Thoracic aorta (tissue), 2 donors: ENCODE measurements at regions not wholly inside any gene's neighbourhood (a gene's known extent, or its start where the extent isn't known, plus 50 kb on each side); places are given as distances from the start of the nearest gene placed in this dataset.

Source experiments
- ATAC-seq: fragments of 150-250 bp; one replicate; pipeline ENCODE4 v1.8.0; 2017; ENCODE audit warnings: low read depth; ENCODE audit not compliant: insufficient number of reproducible peaks, low FRiP score
- DNase-seq: peaks from one replicate; pipeline ENCODE4 v3.0.0-alpha.2; 2020; ENCODE audit warnings: low spot score
- H3K27ac ChIP-seq, 2 donors: fragments of 200-600 bp; sonication (generic); 1 replicate in 1 of 2; 2 replicates in 1 of 2; pipeline ENCODE4 v1.5.1; 2016; ENCODE audit warnings: mild to moderate bottlenecking in 2 of 2, moderate library complexity in 2 of 2
- H3K27me3 ChIP-seq: fragments of 200-600 bp; sonication (generic); replicated peaks from 2 replicates; pipeline ENCODE4 v1.6.0; 2016; ENCODE audit warnings: mild to moderate bottlenecking; ENCODE audit not compliant: insufficient read depth
- H3K36me3 ChIP-seq: fragments of 200-600 bp; sonication (generic); one replicate; pipeline ENCODE4 v1.5.1; 2016
- H3K4me1 ChIP-seq, 2 donors: fragments of 200-600 bp; sonication (generic); 1 replicate in 1 of 2; 2 replicates in 1 of 2; pipeline versions ENCODE4 v1.5.1 to v1.6.0; 2016; ENCODE audit warnings: low read depth in 2 of 2, mild to moderate bottlenecking in 1 of 2; ENCODE audit not compliant: control insufficient read depth in 1 of 2
- H3K4me3 ChIP-seq: fragments of 200-600 bp; sonication (generic); 2 replicates; pipeline ENCODE4 v1.5.1; 2016; ENCODE audit warnings: mild to moderate bottlenecking
- H3K9me3 ChIP-seq: fragments of 200-600 bp; sonication (generic); 2 replicates; pipeline ENCODE4 v1.5.1; 2016
- CTCF ChIP-seq: fragments of 200-600 bp; sonication (generic); IDR thresholded peaks from one replicate; pipeline ENCODE4 v1.5.1; 2019; ENCODE audit warnings: antibody characterized with exemption

DNA sequence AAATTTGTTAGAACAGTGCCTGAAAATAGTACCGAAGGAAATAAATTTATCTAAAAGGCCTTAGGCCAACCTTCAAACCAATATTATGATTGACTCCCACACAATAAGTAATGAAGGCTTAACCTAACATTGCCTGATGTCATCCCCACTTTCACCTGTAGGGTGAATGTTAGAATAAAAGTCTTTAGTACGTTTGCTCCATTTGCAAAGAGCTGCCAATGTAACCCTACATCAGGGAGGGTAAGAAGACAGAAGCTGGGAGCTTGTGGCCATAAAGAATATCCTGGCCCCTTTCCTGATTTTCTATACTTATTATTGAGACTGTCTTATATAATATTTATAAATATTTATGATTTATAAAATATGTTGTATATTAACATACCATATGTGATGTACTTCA is 661.8 kb upstream of the CXADR start:
- Histone ChIP-seq H3K36me3 (no peaks in the 10 kb centered on the region), H3K9me3 (peaks cover 6% of the 10 kb centered on the region), H3K27ac (no peak overlapping the region), H3K27me3 (no peaks in the 10 kb centered on the region), H3K4me1 (no peaks in the 10 kb centered on the region), H3K4me3 (no peak overlapping the region)
- no peak for ATAC-seq
- no peak for TF ChIP-seq CTCF
- no peak for DNase-seq

GRCh38 chr21:16855164-16855667 is 657.6 kb upstream of the CXADR start:
- no peak for TF ChIP-seq CTCF
- DNase-seq: no peak
- ATAC-seq: no peak
- H3K27ac ChIP-seq: no peak overlapping the region
- H3K36me3 ChIP-seq: no peaks in the 10 kb centered on the region
- no peaks in the 10 kb centered on the region for H3K27me3 ChIP-seq
- H3K9me3 ChIP-seq: peaks cover 9% of the 10 kb centered on the region
- H3K4me3 ChIP-seq: no peak overlapping the region
- H3K4me1 ChIP-seq: no peaks in the 10 kb centered on the region

DNA sequence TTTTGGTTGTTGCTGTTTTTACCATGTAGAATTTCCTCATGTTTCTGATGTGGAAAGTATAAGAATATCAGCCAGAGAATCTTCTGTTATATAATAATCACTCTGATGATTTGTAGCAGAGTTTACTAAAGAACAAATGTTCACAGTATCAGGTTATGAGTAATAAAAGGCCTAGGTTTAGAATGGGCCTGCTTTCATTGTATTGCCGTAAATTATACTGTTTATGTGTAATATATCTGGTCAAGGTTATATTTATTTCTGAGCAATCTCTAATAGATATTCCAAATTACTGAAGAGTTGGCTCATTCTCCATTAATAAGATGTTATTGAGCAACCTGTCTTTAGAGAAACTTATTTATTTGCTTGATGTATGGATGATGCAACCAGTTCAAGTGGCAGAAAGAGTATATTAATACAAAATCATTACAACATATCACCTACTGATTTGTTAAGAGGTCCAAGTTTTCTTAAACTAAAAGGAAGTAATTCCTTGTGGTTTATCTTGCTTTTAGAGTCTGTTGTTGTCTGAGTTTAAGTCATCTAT is 649.4 kb upstream of the CXADR start:
- Histone ChIP-seq H3K4me1 (no peaks in the 10 kb centered on the region), H3K4me3 (no peak overlapping the region), H3K36me3 (no peaks in the 10 kb centered on the region), H3K27ac (no peak overlapping the region), H3K9me3 (no peaks in the 10 kb centered on the region), H3K27me3 (no peaks in the 10 kb centered on the region)
- ATAC-seq (no peak), DNase-seq (no peak)
- no peak for TF ChIP-seq CTCF

DNA sequence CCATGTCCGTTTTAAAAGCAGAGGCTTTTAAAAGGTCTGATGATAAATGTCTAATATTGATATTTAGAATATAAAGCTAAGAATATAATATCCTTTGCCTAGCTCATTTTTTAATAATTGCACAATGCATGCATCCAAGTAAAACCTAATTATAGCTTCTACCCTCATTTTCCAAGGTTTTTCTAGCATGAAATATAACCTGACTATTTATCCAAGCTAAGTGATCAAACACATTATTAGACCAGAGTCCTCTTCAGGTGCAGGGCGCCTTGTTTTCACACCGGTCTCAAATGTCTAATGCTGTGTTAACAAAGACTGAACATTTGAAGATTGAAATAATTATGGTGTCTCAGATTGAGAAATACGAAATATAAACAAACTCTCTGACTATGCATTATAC is 648.9 kb upstream of the CXADR start:
- TF ChIP-seq CTCF: no peak
- no peak for DNase-seq

GRCh38 chr21:16865632-16866031 is 647.2 kb upstream of the CXADR start:
- no peaks in the 10 kb centered on the region for H3K36me3 ChIP-seq
- no peak overlapping the region for H3K4me3 ChIP-seq
- no peaks in the 10 kb centered on the region for H3K27me3 ChIP-seq
- H3K27ac ChIP-seq: no peak overlapping the region
- ATAC-seq (no peak), DNase-seq (no peak)
- H3K9me3 ChIP-seq: no peaks in the 10 kb centered on the region
- no peak for TF ChIP-seq CTCF
- no peaks in the 10 kb centered on the region for H3K4me1 ChIP-seq

More for the DNA sequence above, 648.9 kb upstream of the CXADR start:
- ATAC-seq: no peak
- no peaks in the 10 kb centered on the region for H3K9me3 ChIP-seq
- no peak overlapping the region for H3K27ac ChIP-seq
- H3K27me3 ChIP-seq: no peaks in the 10 kb centered on the region
- no peak overlapping the region for H3K4me3 ChIP-seq
- H3K4me1 ChIP-seq: no peaks in the 10 kb centered on the region
- no peaks in the 10 kb centered on the region for H3K36me3 ChIP-seq
